ENCODE measurements at regions not wholly inside any gene's neighbourhood (a gene's known extent, or its start where the extent isn't known, plus 50 kb on each side); places are given as distances from the start of the nearest gene placed in this dataset.
"Not testable (repeated sequence)": the region's sequence is repeated elsewhere in the genome, so short reads cannot be mapped to it uniquely, and the experiment has no call there.

GRCh38 chr20:36083200-36083599 lies 71.3 kb upstream of the EPB41L1 start:
- TF ChIP-seq POLR2A, CTCF (IDR thresholded peaks at IDR 0.05): not testable (repeated sequence)

Data from upper lobe of left lung (tissue), 4 donors.